ENCODE measurements at regions not wholly inside any gene's neighbourhood (a gene's known extent, or its start where the extent isn't known, plus 50 kb on each side); places are given as distances from the start of the nearest gene placed in this dataset.

GRCh38 chrX:57817302-57817701, 93.0 kb downstream of the ZXDA start:
- Histone ChIP-seq H3K4me3 (no peak overlapping the region), H3K36me3 (no peaks in the 10 kb centered on the region), H3K4me1 (no peaks in the 10 kb centered on the region), H3K27ac (no peak overlapping the region), H3K9me3 (peaks cover 0 to 10% (median 0%) of the 10 kb centered on the region in 8 donors), H3K27me3 (replicated peaks in 1 of 7) (peaks cover 0 to 15% (median 0%) of the 10 kb centered on the region in 7 donors)
- intact Hi-C loops (cut with DNase I; ENCODE audit: low total_unique reads): no loop called here
- WGBS, 5 donors: 16 to 23% (median 19%) methylated on average over 2 of the region's 2 CpGs
- TF ChIP-seq CTCF (IDR thresholded peaks at IDR 0.05 in 8 of 11, conservative IDR thresholded peaks at IDR 0.05 in 3 of 11): peak in 5 of 11 experiments; percentile 16 to 27 (median 20)
- TF ChIP-seq POLR2AphosphoS5 (IDR thresholded peaks at IDR 0.05): no peak
- no peak for TF ChIP-seq POLR2A (IDR thresholded peaks at IDR 0.05)
- no peak for DNase-seq

DNA sequence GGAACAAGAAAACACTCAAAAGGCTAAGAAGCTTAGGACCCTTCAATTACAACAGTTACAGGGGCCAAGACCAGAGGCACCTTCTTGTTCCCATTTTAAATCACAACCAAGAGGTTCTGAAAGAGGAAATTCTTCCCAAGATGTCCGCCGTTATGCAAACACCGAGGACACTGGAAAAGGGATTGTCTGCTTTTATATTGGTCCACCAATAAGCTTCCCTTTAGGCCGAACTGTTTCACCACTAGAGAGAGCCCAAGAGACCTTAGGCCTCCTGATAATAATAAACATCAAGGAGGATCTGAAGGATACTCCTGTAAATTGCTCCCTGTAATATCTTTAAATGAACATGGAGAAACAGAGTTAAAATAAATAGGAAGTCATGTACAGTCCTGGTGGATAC, 92.6 kb upstream of the NLRP2B start:
- intact Hi-C loops (cut with DNase I; ENCODE audit: low total_unique reads): no loop called here
- DNase-seq: no peak
- Histone ChIP-seq H3K36me3 (no peaks in the 10 kb centered on the region), H3K9me3 (peaks cover 0 to 4% (median 0%) of the 10 kb centered on the region in 8 donors), H3K4me1 (no peaks in the 10 kb centered on the region), H3K4me3 (no peak overlapping the region), H3K27ac (no peak overlapping the region), H3K27me3 (replicated peaks in 1 of 7) (no peaks in the 10 kb centered on the region)
- TF ChIP-seq CTCF (IDR thresholded peaks at IDR 0.05 in 8 of 11, conservative IDR thresholded peaks at IDR 0.05 in 3 of 11) (no peak), POLR2A (IDR thresholded peaks at IDR 0.05) (no peak), POLR2AphosphoS5 (IDR thresholded peaks at IDR 0.05) (no peak)
- 80 to 90% (median 84%) methylated on average over 4 of the region's 4 CpGs for WGBS, 5 donors

DNA sequence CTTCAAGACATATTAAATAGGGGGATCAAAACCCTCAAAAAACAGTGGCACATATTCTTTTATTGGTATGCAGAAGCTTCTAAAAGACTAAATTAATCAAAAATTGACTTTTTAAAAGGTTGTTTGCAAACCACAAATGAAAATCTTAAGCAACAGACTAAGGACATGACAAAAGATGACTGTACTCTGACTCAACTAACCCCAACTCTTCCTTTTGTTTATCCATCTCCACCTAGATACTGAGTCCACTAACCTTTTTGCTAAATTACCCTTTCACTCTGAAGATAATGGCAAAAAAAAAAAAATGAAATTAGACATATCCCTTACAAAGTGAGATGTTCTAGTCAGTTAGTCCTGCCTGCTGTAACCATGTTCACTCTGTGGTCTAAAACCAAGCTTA, 91.6 kb upstream of the NLRP2B start:
- TF ChIP-seq POLR2AphosphoS5 (IDR thresholded peaks at IDR 0.05) (no peak), CTCF (IDR thresholded peaks at IDR 0.05 in 8 of 11, conservative IDR thresholded peaks at IDR 0.05 in 3 of 11) (no peak), POLR2A (IDR thresholded peaks at IDR 0.05) (no peak)
- no peak overlapping the region for H3K4me3 ChIP-seq
- H3K36me3 ChIP-seq: no peaks in the 10 kb centered on the region
- H3K27ac ChIP-seq: no peak overlapping the region
- H3K9me3 ChIP-seq: peaks cover 0 to 4% (median 0%) of the 10 kb centered on the region in 8 donors
- DNase-seq: no peak
- H3K4me1 ChIP-seq: no peaks in the 10 kb centered on the region
- intact Hi-C loops (cut with DNase I; ENCODE audit: low total_unique reads): no loop called here
- no peaks in the 10 kb centered on the region for H3K27me3 ChIP-seq (replicated peaks in 1 of 7)

DNA sequence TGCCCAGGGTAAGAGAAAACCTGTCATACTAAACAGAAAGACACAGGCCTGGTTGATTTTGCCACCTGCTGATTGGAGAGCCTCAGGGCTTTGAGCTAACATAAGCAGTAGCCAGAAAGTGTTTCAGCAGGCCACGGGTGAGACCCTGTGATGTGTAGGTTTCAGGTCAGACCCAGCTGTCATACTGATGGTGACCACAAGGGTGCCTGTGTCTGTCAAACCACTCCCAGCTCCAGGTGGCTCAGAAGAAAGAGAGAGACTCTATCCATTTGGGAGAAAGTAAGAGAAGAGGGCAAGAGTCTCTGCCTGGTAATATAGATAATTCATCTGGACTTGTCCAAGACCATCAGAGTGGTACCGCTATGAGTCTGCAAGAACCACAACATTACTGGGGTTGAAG, 72.8 kb upstream of the NLRP2B start:
- H3K36me3 ChIP-seq: no peaks in the 10 kb centered on the region
- H3K4me1 ChIP-seq: no peaks in the 10 kb centered on the region
- TF ChIP-seq POLR2A (IDR thresholded peaks at IDR 0.05) (no peak), POLR2AphosphoS5 (IDR thresholded peaks at IDR 0.05) (no peak), CTCF (IDR thresholded peaks at IDR 0.05 in 8 of 11, conservative IDR thresholded peaks at IDR 0.05 in 3 of 11) (no peak)
- H3K27me3 ChIP-seq (replicated peaks in 1 of 7): no peaks in the 10 kb centered on the region
- no peak overlapping the region for H3K4me3 ChIP-seq
- intact Hi-C loops (cut with DNase I; ENCODE audit: low total_unique reads): no loop called here
- H3K9me3 ChIP-seq: peaks cover 0 to 31% (median 18%) of the 10 kb centered on the region in 8 donors
- 53 to 87% (median 74%) methylated on average over 2 of the region's 2 CpGs for WGBS, 5 donors
- no peak for DNase-seq
- H3K27ac ChIP-seq: no peak overlapping the region

All from spleen (tissue), 11 donors.